NCI-H1436 (cell line): ENCODE measurements at regions not wholly inside any gene's neighbourhood (a gene's known extent, or its start where the extent isn't known, plus 50 kb on each side); places are given as distances from the start of the nearest gene placed in this dataset.
"Not testable (repeated sequence)": the region's sequence is repeated elsewhere in the genome, so short reads cannot be mapped to it uniquely, and the experiment has no call there.

Experiments
- DNase-seq: peaks from one replicate; lab custom pipeline; 2025; lab: John Stamatoyannopoulos, UW

DNA sequence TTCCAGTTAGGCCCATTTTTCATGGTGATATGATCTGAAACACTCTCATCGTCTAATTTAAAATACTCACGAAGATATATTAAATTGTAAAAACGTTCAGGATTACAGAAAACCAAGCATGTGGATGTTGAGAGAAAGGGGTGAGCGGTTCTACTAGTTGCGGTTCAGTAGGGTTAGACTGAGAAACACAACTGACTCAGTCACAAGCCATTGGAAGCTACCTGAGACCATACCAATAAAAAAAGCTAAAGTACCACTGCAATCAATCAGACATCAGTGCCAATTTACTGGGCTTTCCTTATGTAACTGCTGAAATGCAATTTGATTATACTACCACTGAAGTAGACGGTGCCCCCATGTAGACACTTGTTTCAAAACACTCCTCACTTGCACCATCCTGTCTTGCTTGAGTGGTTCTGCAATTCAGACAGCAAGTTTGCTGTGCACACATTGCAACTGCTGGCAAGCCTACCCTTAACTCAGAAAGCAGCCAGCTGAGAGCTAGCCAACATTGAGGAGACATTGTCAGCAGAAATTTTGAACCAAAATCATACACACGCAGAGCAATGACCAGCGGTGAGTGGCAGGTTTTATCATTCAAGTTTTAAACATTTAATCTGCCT is 368.7 kb upstream of the ARHGEF26 start:
- no peak for DNase-seq

DNA sequence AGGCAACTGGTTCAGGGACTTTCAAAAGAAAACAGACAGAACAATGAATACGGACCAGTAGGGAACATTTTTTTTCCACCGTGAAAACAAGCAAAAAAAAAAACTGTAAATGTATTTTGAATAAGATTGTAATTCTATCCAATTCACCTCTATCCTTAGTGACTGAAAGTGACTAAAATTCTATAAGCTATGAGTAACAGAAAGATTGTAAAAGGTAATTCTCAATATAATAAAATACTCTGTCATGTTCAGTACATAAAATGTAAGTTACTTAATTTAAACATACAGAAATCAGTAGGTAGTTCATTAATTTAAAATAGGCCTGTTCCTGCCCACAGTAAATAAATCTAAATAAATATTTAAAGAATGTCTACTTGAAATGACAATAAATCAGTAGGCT is 368.2 kb upstream of the ARHGEF26 start:
- no peak for DNase-seq

DNA sequence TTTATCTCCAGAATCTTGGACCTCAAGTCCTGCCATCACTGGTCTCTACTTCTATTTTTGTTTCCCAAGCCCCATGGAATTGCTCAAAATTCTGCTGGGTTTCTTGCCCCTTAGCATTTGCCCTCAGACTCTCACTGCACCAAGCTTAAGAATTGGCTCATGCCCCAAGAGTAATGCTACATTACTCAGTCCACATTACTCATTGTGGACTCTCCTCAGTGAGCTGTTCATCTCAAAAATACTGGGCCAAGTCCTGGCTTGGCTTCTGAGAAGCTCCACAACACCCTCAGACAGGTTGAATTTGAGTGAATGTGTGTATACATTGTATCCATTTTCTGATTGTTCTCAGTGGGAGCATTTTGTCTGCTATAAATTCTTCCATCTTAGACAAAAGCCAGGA is 364.4 kb upstream of the ARHGEF26 start:
- DNase-seq: no peak

DNA sequence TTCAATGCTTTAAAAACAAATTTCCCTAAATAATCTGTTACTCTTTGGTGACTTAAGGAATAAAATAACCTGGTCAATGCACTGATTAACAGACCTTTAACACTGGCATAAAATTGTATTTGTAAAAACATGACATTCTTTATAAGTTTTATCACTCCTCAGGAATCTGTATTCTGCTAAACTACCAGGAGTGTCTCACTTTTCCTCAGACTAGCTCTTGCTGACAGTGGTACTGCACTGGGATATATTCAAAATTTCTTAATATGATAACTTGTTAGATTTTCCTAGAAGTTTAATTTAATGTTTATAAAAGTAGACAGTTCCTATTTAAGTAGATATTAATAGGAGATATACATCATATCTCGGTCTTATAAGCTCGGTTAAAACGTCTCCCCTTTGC is 363.4 kb upstream of the ARHGEF26 start:
- no peak for DNase-seq

DNA sequence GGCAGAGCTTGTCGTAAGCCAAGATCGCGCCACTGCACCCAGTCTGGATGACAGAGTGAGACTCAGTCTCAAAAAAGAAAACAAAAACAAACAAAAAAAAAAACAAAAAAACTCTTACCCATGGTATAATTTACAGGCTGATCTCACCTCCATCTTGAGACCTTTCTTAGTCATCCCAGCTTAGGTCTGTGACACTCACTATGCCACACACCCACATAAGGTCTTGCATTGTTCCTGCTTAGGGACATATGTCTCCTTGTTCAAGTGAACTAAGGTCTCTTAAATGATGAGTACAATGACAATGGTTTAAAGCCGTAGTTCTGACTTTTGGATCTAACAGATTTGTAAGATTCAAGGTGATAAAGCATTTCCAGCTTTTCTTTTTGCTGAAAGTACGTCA is 360.2 kb upstream of the ARHGEF26 start:
- no peak for DNase-seq

DNA sequence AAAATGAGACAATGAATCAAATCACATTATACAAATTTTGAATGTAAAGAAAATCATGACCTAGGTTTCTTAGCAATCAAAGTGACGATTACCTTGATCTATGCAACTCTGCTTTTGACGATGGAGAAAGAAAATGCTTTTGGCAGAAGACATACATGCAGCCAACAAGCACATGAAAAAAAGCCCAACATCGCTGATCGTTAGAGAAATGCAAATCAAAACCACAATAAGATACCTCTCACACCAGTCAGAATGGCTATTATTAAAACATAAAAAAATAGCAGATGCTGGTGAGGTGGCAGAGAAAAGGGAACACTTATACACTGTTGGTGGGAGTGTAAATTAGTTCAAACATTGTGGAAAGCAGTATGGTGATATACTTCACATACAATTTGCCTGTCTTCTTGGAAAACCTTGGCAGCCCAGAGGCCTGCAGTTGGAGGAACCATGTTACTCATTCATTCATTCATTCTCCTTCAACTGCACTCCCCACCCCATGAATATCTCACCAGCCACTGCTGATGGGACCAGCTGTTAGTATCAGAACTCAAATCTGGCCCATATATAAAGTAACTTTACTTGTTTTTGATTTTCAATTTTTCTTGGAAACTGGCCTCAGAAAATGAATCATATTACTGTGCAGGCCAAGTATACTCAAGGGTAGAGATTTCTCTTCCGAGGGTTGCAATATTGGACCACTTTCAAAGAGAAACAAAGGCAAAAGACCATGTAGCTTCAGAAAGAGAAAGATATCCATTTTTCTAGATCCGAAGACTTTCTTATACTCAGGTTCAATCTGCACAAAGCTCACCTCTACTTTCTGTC is 358.6 kb upstream of the ARHGEF26 start:
- no peak for DNase-seq

DNA sequence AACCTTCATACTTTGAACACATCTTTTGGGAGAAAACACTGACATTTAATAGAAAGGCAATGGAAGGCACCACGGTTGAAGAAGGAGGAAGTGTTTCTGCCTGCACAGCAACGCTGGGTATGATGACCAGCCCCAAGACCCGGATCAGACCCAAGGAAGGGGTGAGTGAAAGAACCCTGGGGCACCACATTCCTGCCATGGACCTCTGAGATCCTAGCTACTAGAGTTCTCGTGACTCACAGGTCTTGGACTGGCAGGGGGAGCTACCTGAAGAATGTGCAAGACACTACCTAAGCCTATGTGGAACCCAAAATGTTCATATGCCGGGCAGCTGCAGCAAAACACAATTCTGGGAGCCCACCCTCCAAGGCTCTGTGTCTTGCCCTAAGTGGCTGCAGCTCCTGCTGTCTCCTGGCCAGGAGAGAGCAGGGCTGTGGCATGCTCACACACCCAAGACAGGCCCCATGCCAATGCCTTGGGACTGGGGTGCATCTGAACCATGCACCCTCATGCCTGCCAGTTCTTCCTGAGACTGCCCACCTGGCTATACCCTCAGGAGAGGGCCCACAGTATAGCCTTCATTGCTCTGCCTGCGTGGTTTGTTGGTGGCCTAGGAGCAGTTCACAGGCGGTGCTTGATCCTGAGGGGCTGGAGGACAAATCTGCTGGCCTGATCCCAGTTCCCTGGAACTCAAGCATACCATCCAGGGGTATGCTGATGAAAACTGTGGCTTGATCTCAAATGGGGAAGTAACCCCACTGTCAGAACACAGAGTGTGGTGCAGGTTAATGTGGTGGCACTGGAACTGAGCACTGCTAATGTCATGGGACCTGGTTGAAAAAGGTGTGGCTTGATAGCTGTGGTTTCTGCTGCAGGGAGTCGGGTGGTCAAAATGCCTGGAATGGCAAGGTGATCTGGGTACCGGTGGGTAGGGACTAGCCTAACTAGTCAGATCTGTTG is 353.3 kb upstream of the ARHGEF26 start:
- DNase-seq: no peak

DNA sequence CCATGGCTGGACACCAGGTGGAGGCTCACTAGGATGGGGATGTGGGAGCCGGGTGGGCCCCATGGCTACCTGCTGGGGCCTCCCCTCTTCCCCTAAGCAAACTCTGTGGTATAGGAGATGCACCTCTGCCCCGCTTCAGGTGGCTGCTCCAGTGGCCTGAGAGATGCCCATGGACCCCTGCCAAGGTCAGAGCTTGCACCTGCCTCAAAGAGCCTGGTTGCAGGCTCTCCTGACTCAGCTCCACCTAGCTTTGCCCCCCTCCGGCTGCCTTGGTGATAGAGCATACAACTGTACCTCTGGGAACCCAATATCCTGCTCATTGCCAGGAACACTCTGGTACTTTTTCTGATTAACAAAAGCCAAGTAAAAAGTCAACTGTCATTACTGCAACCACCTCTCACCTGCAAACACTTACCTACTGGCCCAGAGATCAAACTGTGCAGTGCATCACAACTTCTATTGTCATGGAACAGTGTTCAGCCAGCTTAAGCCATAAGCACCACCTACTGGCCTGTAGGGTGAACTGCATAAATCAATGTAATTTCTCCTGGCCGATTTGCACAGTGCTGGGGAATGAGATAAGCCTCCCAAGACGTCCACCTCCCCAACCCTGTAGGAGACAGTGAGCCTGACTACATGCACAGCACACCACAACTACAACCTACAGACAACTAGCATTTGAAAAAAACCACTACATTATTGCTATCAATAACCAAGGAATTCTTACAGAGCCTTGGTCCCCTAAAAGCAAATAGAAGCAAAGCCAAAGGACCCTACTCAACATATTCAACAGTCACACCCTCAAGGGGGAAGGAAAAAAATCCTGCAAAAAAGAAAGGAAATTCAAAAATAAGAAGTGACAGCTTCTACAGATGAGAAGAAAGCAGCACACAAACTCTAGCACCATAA is 352.4 kb upstream of the ARHGEF26 start:
- no peak for DNase-seq

DNA sequence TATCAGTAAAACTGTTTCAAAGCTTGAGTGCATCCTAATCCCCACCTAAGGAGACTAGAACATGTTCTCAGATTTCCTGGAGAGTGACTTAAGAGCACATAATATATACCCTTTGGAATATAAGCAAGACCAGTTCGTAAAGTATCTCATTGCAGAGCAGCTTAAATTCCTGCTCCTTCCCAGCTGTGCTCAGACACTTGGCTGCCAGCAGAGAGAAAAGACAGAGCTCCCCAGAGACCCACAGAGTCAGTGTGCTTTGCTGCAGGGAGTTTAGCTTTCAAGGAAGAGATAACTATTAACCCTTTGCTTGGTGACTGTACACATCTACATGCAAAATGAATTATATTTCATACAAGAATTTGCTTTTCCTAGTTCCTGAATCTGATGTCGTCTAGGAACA is 338.1 kb upstream of the ARHGEF26 start:
- DNase-seq: no peak

DNA sequence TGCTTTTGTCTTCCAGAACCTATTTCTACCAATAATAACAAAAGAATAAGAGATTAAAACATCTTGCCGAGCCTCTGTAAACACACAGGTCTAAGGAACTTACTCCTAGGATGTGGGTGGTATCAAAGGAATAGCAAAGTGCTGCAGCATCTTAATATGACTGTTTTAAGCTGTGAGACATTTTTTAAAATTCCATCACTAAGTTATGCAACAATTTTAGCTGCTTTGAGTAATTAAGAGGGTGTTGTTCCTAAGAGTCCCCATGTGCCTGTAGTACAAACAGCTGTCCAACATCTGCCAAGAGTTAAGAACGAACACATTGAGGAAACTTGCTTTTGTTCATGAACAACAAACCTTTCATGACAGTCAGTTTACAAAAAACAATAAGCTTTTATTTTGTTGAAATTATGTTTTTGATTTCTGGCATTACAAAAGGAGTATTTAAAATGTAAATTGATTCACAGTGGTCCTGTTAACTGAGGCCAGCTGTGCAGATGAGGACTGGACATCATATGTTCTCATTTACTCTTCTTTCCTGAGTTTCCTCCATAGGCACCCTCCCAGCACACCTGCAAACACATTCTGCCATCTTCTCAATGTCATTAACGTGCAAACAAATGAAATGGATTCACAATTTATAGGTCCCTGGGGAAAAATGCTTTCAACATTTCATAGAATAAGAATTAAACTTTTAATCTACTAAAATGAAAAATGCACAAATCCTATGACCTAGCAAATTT is 337.3 kb upstream of the ARHGEF26 start:
- no peak for DNase-seq

DNA sequence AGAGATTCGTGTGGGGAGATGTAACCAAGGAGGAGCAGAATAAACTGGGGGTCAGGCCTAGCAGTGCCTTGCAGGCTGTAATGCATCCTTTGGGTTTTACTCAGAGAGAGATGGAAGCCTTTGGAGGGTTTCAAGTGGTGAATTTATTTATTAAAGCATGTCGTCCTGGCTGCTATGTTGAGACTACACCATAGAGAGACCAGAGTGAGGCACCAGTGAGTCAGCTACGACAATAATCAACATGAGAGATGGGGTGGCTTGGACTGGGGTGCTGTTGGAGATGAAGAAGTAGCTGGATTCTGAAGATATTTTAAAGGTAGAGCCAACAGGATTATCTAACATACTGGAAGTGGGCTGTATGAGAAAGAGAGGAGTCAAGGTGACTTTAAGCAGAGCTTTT is 335.3 kb upstream of the ARHGEF26 start:
- DNase-seq: no peak

DNA sequence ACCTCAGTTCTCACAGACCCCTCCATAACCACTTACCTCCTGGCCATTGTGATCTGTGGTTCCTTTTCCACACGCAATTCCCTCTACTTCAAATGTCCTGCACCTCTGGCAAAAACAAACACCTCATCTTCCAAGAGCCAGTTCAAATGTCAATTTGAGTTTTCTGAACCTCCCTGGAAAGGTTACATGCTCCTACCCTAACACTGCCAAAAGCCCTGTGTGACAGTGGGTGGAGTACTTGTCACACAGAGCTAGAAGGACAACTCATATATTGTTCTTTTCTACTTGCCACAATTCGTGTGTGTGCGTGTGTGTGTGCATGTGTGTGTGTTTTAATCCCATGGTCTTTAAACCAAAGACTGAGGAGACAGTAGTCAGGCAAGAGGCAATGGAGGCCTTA is 331.8 kb upstream of the ARHGEF26 start:
- DNase-seq: no peak

DNA sequence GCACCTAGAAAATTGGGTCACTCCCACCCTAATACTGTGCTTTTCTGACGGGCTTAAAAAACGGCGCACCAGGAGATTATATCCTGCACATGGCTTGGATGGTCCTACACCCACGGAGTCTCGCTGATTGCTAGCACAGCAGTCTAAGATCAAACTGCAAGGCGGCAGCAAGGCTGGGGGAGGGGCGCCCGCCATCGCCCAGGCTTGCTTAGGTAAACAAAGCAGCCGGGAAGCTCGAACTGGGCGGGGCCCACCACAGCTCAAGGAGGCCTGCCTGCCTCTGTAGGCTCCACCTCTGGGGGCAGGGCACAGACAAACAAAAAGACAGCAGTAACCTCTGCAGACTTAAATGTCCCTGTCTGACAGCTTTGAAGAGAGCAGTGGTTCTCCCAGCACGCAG is 324.1 kb upstream of the ARHGEF26 start:
- not testable (repeated sequence) for DNase-seq

DNA sequence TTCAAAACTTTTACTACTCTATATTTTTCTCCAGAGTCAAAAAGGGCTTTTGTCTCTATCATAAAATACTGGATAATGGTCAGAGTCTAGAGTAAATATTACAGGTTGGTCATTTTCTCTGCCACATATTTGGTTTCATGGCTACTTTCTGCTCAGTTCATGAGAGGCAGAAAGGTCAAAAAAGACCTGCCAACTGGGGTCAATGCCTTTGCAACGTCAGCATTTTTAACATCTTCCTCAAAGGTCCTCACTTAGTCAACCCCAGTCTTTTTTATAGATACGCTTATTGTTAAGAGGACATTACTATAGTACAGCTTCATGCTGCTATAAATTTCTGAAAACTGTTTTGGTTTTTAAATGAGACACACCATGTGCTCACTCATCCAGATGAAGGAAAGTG is 312.1 kb upstream of the ARHGEF26 start:
- no peak for DNase-seq

DNA sequence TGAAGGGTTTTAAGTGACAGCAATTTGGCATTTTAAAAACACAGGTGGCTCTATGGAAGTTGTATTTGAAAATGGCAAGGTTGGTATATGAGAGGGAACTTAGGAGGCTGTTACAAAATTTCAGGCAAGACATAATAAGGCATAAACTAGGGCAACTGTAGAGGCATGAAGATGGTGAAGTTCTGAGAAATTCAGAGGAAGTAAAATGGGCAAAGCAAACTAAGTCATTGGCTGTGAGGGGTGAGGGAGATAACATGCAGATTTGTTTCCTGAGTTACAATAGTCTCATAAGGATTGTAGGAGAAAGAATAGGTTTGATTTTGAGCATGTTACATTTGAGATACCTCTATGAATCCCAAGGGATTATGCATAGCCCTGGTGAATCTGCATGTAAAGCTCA is 302.9 kb upstream of the ARHGEF26 start:
- DNase-seq: no peak

DNA sequence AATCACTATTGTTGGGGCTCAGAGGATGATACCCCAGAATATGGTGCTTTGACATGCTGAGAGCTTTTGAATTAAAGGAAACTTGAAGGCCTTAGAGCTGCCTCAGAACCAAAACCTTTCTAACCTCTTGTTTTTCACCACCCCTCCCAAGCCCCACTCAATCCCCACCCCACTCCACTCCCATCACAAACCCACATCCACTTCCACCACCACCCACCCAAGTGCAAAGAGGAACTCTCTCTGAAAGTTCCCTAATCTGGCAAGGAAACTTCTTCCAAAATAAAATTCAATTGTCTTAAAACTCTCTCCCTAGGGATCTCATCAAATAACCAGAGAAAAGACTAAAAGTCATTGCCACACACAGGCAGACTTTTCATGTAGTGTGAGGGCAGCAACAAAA is 301.2 kb upstream of the ARHGEF26 start:
- DNase-seq: no peak

DNA sequence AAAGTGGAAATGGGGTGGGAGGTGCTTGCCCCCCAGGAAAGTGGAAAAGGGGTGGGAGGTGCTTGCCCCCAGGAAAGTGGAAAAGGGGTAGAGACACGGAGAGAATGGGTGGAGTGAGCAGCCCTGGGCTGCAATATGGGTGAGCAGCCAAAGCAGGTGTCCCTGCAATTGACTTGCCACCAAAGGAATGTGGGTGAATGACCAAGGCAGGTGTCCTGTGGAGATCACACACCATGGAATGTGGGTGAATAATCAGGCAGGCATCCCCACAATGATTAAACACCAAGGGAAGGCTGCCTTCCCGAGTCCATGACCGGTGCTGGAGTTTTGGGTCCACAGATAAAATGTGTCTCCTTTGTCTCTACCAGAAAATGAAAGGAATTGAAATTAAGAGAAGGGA is 292.8 kb upstream of the ARHGEF26 start:
- DNase-seq: not testable (repeated sequence)

DNA sequence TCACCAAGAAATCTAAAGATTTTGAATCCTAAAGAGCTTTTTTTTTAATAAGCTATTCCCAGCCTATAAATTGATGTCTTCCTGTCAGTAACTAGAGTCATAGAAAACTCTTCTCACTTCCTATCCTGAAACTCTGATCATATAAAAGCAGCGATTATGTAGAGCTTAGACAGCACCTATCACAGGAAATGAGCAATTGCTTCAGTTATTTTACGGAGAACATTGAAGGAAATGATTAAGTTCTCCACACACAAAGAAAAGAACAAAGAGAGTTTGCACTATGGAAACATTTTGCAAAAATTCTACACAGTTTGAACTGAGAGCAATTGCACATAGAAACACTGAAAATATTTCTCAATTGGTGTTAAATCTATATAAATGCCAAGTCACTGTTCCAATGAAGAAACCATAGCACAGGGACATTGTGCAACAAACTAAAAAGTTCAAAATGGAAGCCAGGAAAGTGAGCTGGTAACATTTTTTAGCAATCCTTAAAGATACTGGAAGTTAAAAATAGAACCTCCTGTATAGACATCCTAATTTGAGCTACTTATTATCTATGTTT is 291.5 kb upstream of the ARHGEF26 start:
- DNase-seq: no peak

DNA sequence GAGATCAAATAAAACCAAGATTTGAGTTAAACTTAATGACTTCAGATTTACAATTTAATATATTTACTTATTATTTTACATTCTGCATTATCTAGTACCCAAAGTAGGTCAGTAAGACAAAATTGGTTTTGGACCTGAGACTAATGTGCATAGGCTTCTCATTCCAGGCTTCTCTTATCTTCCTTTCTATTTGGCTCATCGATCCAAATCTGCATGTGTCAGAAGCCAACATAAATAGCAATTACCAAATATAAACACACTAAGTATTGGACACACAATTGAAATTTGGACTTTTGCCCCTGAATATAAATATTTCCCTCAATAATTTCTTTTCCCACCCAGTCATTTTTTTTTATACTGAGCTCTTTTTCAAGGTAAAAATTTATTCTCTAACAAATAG is 290.6 kb upstream of the ARHGEF26 start:
- no peak for DNase-seq

DNA sequence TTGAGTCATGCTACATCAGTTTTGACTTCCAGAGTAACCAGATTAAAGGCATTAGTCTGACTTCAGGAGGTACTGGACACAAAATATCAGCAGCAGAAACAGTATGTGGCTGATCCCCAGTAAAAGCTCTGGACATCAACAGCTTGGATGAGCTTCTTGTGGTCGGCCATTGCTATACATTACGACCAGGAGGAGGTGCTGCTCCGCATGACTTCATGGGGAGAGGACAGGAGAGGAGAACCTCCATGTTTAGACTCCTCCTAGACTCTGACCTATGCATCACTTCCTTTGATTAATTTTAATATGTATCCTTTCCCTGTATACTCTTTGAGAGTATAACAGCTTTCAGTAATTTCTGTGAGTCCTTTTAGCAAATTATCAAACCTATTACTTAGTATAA is 285.6 kb upstream of the ARHGEF26 start:
- no peak for DNase-seq

DNA sequence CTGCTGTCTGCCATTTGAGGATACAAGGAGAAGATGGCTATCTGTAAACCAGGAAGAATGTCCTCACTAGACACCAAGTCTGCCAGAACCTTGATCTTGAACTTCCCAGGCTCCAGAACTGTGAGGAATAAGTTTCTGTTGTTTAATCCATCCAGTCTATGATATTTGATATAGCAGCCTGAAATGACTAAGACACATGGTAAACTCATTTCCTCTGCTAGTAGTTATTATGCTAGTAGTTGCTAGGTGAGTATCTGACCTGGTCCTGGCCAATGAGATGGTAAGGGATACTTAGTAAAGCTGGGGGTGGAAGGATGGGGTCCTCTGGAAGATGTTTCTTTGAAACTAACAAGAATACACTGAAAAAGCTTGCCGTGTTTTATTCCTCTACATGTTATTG is 280.7 kb upstream of the ARHGEF26 start:
- no peak for DNase-seq
